Esophagus mucosa (tissue), 1 donor: ENCODE measurements at regions not wholly inside any gene's neighbourhood (a gene's known extent, or its start where the extent isn't known, plus 50 kb on each side); places are given as distances from the start of the nearest gene placed in this dataset.
"Not testable (repeated sequence)": the region's sequence is repeated elsewhere in the genome, so short reads cannot be mapped to it uniquely, and the experiment has no call there.

Source experiments
- ATAC-seq: fragments of 200-7000 bp; cut with Tn5 transposase; one replicate; pipeline ENCODE4 v1.9.1; 2020
- donor health status: DM: yes; HTN: yes; CAD: no.

- no peak for ATAC-seq
These were observed 117.4 kb upstream of the GDNF start for GRCh38 chr5:37957218-37957617.

GRCh38 chr5:37955748-37956147, 115.9 kb upstream of the GDNF start:
- no peak for ATAC-seq

- ATAC-seq: no peak
These were observed 114.7 kb upstream of the GDNF start for GRCh38 chr5:37954561-37954960.

- ATAC-seq: no peak
These were observed 112.3 kb upstream of the GDNF start for GRCh38 chr5:37951946-37952721.

- ATAC-seq: no peak
These were observed 110.6 kb upstream of the GDNF start for GRCh38 chr5:37950436-37950835.

GRCh38 chr5:37945446-37945845, 105.6 kb upstream of the GDNF start:
- ATAC-seq: no peak

- not testable (repeated sequence) for ATAC-seq
These were observed 103.3 kb upstream of the GDNF start for GRCh38 chr5:37943136-37943535.

- ATAC-seq: peak; percentile 51
These were observed 101.2 kb upstream of the GDNF start for GRCh38 chr5:37940931-37941623.

GRCh38 chr5:37938861-37939260, 99.0 kb upstream of the GDNF start:
- no peak for ATAC-seq

- ATAC-seq: no peak
These were observed 98.4 kb upstream of the GDNF start for GRCh38 chr5:37938076-37938852.

- no peak for ATAC-seq
These were observed 96.2 kb upstream of the GDNF start for GRCh38 chr5:37936091-37936490.

GRCh38 chr5:37933576-37933975, 93.7 kb upstream of the GDNF start:
- no peak for ATAC-seq

- ATAC-seq: no peak
These were observed 92.6 kb upstream of the GDNF start for GRCh38 chr5:37932450-37932849.

GRCh38 chr5:37931541-37931940, 91.7 kb upstream of the GDNF start:
- no peak for ATAC-seq

GRCh38 chr5:37930350-37930749, 90.5 kb upstream of the GDNF start:
- ATAC-seq: no peak

GRCh38 chr5:37929791-37930190, 90.0 kb upstream of the GDNF start:
- ATAC-seq: no peak

- not testable (repeated sequence) for ATAC-seq
These were observed 87.9 kb upstream of the GDNF start for GRCh38 chr5:37927753-37928152.

- ATAC-seq: peak; percentile 93
These were observed 86.9 kb upstream of the GDNF start for GRCh38 chr5:37926732-37927131.

- no peak for ATAC-seq
These were observed 81.6 kb upstream of the GDNF start for GRCh38 chr5:37921452-37921851.

GRCh38 chr5:37918424-37918823, 78.6 kb upstream of the GDNF start:
- no peak for ATAC-seq

GRCh38 chr5:37916525-37916924, 76.7 kb upstream of the GDNF start:
- no peak for ATAC-seq

- ATAC-seq: no peak
These were observed 75.4 kb upstream of the GDNF start for GRCh38 chr5:37915097-37915736.
